GM18505 (cell line): ENCODE measurements at regions not wholly inside any gene's neighbourhood (a gene's known extent, or its start where the extent isn't known, plus 50 kb on each side); places are given as distances from the start of the nearest gene placed in this dataset.

ENCODE experiments used
- ATAC-seq: cut with Tn5 transposase; IDR thresholded peaks from one replicate; pipeline ENCODE4 v1.9.1; 2021; ENCODE audit not compliant: unreplicated experiment
- POLR2A ChIP-seq: IDR thresholded peaks from 4 replicates; pipeline ENCODE4 v1.6.1; 2011; ENCODE audit warnings: borderline replicate concordance; ENCODE audit not compliant: insufficient read depth, insufficient read length; ENCODE audit errors: extremely low read depth

DNA sequence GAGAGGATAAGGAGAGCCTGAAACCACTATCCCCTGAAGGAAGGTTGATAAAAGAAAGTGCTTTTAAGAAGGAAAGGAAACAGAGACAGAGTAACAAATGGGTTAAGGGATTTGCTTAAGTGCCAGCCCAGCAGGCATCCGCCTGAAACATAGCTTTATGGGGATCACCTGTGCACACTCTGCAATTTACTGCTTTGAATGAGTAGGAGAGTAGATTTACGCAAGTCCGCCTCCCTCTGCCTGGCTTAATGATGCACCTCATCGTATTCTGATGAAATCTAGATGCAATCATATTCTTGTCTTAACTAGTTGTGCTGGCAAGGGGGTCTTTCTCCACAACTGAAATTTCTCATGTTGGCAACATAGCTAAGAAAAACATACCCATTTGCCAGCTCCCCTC lies 101.1 kb upstream of the ID4 start:
- no peak for TF ChIP-seq POLR2A
- no peak for ATAC-seq

- no peak for ATAC-seq
- TF ChIP-seq POLR2A, result no peak
Measured at GRCh38 chr6:19738010-19738409, 99.2 kb upstream of the ID4 start.

- no peak for ATAC-seq
- TF ChIP-seq POLR2A, result no peak
Measured at GRCh38 chr6:19749722-19750121, 87.4 kb upstream of the ID4 start.

- no peak for TF ChIP-seq POLR2A
- no peak for ATAC-seq
Measured at GRCh38 chr6:19752746-19753145, 84.4 kb upstream of the ID4 start.

GRCh38 chr6:19753826-19754225 lies 83.3 kb upstream of the ID4 start:
- ATAC-seq, result no peak
- no peak for TF ChIP-seq POLR2A

DNA sequence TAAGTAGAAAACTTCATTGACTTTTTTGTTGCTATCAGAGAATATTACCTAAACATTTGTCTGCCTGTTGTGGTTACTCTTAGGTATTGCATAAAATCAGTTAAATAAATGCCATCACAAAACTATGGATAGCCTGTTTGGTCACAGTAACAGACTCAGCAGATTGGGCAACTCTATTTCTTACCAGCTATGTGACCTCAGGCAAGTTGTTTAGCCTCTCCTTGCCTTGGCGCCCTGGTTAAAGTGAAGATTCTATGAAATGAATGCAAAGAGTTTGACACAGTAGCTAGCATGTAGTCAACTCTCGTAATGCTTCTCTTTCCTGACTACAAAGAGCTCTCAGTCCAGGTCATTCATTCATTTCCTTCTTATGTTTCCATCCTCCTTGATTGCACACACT lies 82.5 kb upstream of the ID4 start:
- no peak for TF ChIP-seq POLR2A
- no peak for ATAC-seq

DNA sequence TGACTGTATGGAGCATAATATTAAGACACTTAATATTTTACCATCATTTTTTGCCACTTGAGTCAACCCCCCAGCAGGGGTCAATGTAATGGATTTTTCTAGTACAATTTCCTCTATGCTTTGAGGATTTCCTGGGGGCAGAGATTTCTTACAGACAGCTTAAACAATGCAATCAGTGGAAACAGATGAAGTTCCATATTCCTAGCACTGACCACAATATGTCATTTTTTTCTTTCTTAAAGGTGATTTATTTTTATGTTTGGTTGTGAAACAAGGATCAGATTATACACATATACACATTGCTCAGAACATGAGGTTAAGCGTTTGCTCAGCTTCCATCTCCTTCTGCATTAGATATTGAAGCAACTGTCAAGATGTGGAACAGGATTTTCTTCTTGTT lies 82.0 kb upstream of the ID4 start:
- TF ChIP-seq POLR2A, result no peak
- no peak for ATAC-seq

DNA sequence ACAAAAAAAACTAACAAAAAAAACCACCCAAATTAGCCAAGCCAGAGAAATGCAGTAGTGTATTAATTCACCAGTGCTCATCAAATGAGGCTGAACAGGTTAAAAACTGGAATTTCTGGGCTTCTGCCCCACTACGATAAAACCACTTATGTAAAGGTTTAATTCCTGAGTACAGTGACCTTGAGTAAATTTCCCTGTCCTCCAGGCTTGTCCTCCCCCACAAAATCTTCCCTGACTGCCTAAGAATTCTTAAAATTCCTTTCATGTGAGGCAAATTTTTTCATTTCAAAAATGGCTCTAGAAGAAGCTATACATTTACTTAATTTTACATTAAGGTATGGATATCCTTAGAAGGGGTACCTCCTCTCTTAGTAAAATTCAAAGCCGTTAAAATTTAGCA lies 80.1 kb upstream of the ID4 start:
- TF ChIP-seq POLR2A, result no peak
- ATAC-seq, result no peak

DNA sequence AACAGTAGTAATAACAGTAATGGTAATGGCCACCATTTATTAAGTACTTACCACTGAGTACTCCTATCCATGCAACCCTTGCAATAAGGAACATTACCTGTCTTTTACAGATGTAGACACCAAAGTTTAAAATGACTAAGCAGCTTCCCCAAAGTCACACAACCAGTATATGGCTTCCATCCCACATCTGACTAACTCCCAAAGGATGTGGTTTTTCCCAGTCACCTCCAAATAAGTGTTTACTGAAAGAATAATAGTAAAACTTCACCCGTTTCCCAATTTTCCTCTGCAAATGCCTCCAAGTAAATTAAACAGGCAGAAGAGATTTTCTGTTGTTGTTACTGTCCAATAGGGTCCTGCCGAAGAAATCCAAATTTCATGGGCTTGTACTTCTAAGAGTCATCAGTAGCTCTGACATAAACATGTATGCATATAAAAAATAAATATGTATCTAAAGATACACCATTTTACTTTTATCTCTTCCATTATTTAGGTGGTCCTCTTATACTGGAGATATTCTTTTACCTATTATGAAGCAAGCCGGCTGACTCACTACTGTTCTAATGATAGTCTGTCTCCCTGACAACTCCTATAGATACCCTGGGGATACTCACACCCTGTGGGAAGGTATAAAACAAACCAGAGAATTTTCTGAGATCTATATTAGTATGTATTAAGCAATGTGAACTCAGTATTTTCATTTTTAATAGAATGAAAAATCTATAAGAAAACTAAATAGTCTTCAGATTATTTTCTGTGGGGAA lies 77.9 kb upstream of the ID4 start:
- ATAC-seq, result no peak
- no peak for TF ChIP-seq POLR2A

- no peak for ATAC-seq
- TF ChIP-seq POLR2A, result no peak
Measured at GRCh38 chr6:19761121-19761520, 76.0 kb upstream of the ID4 start.

DNA sequence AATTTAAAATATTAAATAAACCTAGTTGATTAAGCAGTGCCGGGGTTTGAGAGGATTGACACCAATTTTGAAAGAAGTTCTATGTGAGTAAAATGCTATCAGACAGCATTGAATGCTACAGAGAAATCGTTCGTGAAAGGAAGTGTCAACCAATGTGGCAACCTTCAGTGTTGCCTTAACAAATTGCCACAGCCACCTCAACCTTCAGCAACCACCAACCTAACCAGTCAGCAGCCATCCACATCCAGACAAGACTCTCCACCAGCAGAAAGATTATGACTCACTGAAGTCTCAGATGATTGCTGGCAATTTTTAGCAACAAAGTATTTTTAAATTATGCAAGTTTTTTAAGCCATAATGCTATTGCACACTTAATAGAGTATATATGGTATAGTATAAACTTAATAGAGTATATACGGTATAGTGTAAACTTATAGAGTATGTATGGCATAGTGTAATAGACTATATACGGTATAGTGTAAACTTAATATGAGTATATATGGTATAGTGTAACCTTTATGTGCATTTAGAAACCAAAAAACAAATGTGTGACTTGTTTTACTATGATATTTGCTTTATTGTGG lies 65.3 kb upstream of the ID4 start:
- no peak for ATAC-seq
- TF ChIP-seq POLR2A, result no peak

GRCh38 chr6:19772891-19773290 lies 64.3 kb upstream of the ID4 start:
- no peak for ATAC-seq
- TF ChIP-seq POLR2A, result no peak

- no peak for ATAC-seq
- TF ChIP-seq POLR2A, result no peak
Measured at GRCh38 chr6:19781269-19781668, 55.9 kb upstream of the ID4 start.

GRCh38 chr6:19782588-19782987 lies 54.6 kb upstream of the ID4 start:
- TF ChIP-seq POLR2A, result no peak
- ATAC-seq, result no peak
